Fibroblast of lung (primary cell): ENCODE measurements at regions not wholly inside any gene's neighbourhood (a gene's known extent, or its start where the extent isn't known, plus 50 kb on each side); places are given as distances from the start of the nearest gene placed in this dataset.

Source experiments
- DNase-seq, 2 donors: peaks; one replicate each; pipeline versions ENCODE4 v3.0.0 to v3.0.0-alpha.2; 2010; ENCODE audit warnings: low read depth in 2 of 2
- H2AFZ ChIP-seq: 2 replicates; pipeline ENCODE4 v1.5.1; 2012; ENCODE audit warnings: low read length, control low read depth, inconsistent platforms
- H3K27ac ChIP-seq: 2 replicates; pipeline ENCODE4 v1.5.1; 2011; ENCODE audit warnings: low read length, control low read depth; ENCODE audit not compliant: insufficient read depth
- H3K27me3 ChIP-seq: 2 replicates; pipeline ENCODE4 v1.5.1; 2011; ENCODE audit warnings: mild to moderate bottlenecking, low read length; ENCODE audit not compliant: control insufficient read depth, insufficient read depth
- H3K36me3 ChIP-seq: 2 replicates; pipeline ENCODE4 v1.5.1; 2011; ENCODE audit warnings: low read length; ENCODE audit not compliant: control insufficient read depth, insufficient read depth
- H3K4me1 ChIP-seq: 2 replicates; pipeline ENCODE4 v1.5.1; 2011; ENCODE audit warnings: low read length; ENCODE audit not compliant: control insufficient read depth, insufficient read depth; ENCODE audit errors: extremely low read depth
- H3K4me2 ChIP-seq: 2 replicates; pipeline ENCODE4 v1.5.1; 2011; ENCODE audit warnings: low read length, control low read depth; ENCODE audit not compliant: insufficient read depth; ENCODE audit errors: extremely low read depth
- H3K4me3 ChIP-seq, 4 experiments: fragments of 200-600 bp in 1 of 4; sonication (generic) in 1 of 4; replicated peaks in 1 of 4; 2 replicates each; pipeline ENCODE4 v1.5.1; 2011 to 2016; ENCODE audit warnings: low read length in 4 of 4, low read depth in 3 of 4, mild to moderate bottlenecking in 3 of 4, control low read depth in 2 of 4, inconsistent platforms in 1 of 4, mixed read lengths in 1 of 4; ENCODE audit not compliant: insufficient read depth in 1 of 4; ENCODE audit errors: control extremely low read depth in 1 of 4
- H3K79me2 ChIP-seq: 2 replicates; pipeline ENCODE4 v1.5.1; 2012; ENCODE audit warnings: mild to moderate bottlenecking, low read length, inconsistent platforms; ENCODE audit not compliant: control insufficient read depth, insufficient read depth
- H3K9ac ChIP-seq: 2 replicates; pipeline ENCODE4 v1.5.1; 2011; ENCODE audit warnings: mild to moderate bottlenecking, low read length, control low read depth; ENCODE audit not compliant: insufficient read depth
- H3K9me3 ChIP-seq: 2 replicates; pipeline ENCODE4 v1.5.1; 2012; ENCODE audit warnings: low read depth, low read length; ENCODE audit not compliant: control insufficient read depth, insufficient read depth
- H4K20me1 ChIP-seq: 2 replicates; pipeline ENCODE4 v1.5.1; 2011; ENCODE audit warnings: low read length; ENCODE audit not compliant: control insufficient read depth, insufficient read depth; ENCODE audit errors: extremely low read depth
- CTCF ChIP-seq, 2 donors: IDR thresholded peaks in 1 of 2; conservative IDR thresholded peaks in 1 of 2; 1 replicate in 1 of 2; 2 replicates in 1 of 2; pipeline ENCODE4 v1.5.1; 2011 to 2012; ENCODE audit warnings: low read length in 2 of 2, control low read depth in 1 of 2, inconsistent platforms in 1 of 2, low read depth in 1 of 2, mild to moderate bottlenecking in 1 of 2
- EZH2 ChIP-seq: IDR thresholded peaks from 2 replicates; pipeline ENCODE4 v1.5.1; 2012; ENCODE audit warnings: low read length, control low read depth, mild to moderate bottlenecking; ENCODE audit errors: missing control alignments

GRCh38 chr18:1965541-1965940, 605.8 kb downstream of the METTL4 start:
- Histone ChIP-seq H3K9me3 (no peaks in the 10 kb centered on the region), H3K9ac (no peak overlapping the region), H2AFZ (no peak overlapping the region), H3K4me2 (no peak overlapping the region), H3K4me3 (no peak overlapping the region), H3K79me2 (no peaks in the 10 kb centered on the region), H3K36me3 (no peaks in the 10 kb centered on the region), H3K27me3 (no peaks in the 10 kb centered on the region), H3K4me1 (no peaks in the 10 kb centered on the region), H3K27ac (no peak overlapping the region), H4K20me1 (no peaks in the 10 kb centered on the region)
- TF ChIP-seq EZH2 (no peak), CTCF (conservative IDR thresholded peaks at IDR 0.05 in 1 of 2, IDR thresholded peaks at IDR 0.05 in 1 of 2; ENCODE audit: low read depth in 1 of 2, low read length in 2 of 2) (no peak)
- no peak for DNase-seq

DNA sequence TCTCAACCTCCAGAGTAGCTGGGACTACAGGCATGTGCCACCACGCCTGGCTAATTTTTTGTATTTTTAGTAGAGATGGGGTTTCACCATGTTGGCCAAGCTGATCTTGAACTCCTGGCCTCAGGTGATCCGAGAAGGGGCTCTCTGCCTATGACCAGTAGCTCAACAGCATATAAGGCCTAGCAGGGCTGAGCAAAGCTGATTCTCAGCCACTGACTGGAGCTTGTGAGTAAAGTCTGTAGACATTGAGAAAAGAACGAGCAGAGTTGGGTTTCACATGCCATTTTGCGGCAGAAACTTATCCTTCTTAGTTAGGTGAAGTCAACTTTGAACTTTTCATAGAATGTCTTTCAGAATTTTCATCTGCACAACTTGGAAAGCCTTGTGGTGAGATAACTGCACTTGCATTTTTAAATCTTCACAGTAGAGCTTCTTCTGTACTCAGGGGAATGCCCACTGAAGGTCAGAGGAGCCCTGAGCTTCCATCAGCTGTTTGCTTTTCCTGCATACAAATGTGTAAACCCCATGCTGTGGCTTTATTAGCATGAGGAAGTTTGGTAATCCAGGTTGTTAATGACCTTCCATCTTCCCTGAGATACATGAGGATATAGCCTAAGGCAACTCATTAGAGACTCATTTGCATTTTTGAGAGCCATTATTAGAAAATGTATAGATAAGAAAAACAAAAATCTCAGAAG, 602.4 kb downstream of the METTL4 start:
- Histone ChIP-seq H3K4me2 (no peak overlapping the region), H3K9me3 (no peaks in the 10 kb centered on the region), H3K27me3 (no peaks in the 10 kb centered on the region), H3K79me2 (no peaks in the 10 kb centered on the region), H3K4me3 (no peak overlapping the region), H3K4me1 (no peaks in the 10 kb centered on the region), H3K9ac (no peak overlapping the region), H2AFZ (no peak overlapping the region), H3K36me3 (no peaks in the 10 kb centered on the region), H4K20me1 (no peaks in the 10 kb centered on the region), H3K27ac (no peak overlapping the region)
- DNase-seq, result no peak
- TF ChIP-seq EZH2, result no peak
- no peak for TF ChIP-seq CTCF (conservative IDR thresholded peaks at IDR 0.05 in 1 of 2, IDR thresholded peaks at IDR 0.05 in 1 of 2; ENCODE audit: low read depth in 1 of 2, low read length in 2 of 2)

- Histone ChIP-seq H2AFZ (no peak overlapping the region), H4K20me1 (no peaks in the 10 kb centered on the region), H3K79me2 (no peaks in the 10 kb centered on the region), H3K4me2 (no peak overlapping the region), H3K36me3 (no peaks in the 10 kb centered on the region), H3K4me1 (no peaks in the 10 kb centered on the region), H3K27me3 (no peaks in the 10 kb centered on the region), H3K4me3 (no peak overlapping the region), H3K9ac (no peak overlapping the region), H3K27ac (no peak overlapping the region), H3K9me3 (no peaks in the 10 kb centered on the region)
- DNase-seq, result no peak
- TF ChIP-seq EZH2 (no peak), CTCF (conservative IDR thresholded peaks at IDR 0.05 in 1 of 2, IDR thresholded peaks at IDR 0.05 in 1 of 2; ENCODE audit: low read depth in 1 of 2, low read length in 2 of 2) (no peak)
Observed at GRCh38 chr18:1976484-1976883, 594.8 kb downstream of the METTL4 start.
